Upper lobe of left lung (tissue), 4 donors: ENCODE measurements at regions not wholly inside any gene's neighbourhood (a gene's known extent, or its start where the extent isn't known, plus 50 kb on each side); places are given as distances from the start of the nearest gene placed in this dataset.

ENCODE experiments used
- POLR2A ChIP-seq, 4 donors: fragments of 450-650 bp; IDR thresholded peaks; one replicate each; pipeline ENCODE4 v1.5.1; 2016 to 2017; ENCODE audit warnings: antibody characterized with exemption in 4 of 4, mild to moderate bottlenecking in 2 of 4
- TF ChIP-seq, protein P1 (sequence below), 6 experiments: fragments of 450-650 bp in 4 of 6; fragments of 200-600 bp in 2 of 6; sonication (generic) in 2 of 6; IDR thresholded peaks; one replicate each; pipeline ENCODE4 v1.5.1; 2016 to 2019; ENCODE audit warnings: antibody characterized with exemption in 6 of 6

GRCh38 chr13:88526853-88527215 is 855.7 kb downstream of the SLITRK5 start:
- TF ChIP-seq, protein P1, sequence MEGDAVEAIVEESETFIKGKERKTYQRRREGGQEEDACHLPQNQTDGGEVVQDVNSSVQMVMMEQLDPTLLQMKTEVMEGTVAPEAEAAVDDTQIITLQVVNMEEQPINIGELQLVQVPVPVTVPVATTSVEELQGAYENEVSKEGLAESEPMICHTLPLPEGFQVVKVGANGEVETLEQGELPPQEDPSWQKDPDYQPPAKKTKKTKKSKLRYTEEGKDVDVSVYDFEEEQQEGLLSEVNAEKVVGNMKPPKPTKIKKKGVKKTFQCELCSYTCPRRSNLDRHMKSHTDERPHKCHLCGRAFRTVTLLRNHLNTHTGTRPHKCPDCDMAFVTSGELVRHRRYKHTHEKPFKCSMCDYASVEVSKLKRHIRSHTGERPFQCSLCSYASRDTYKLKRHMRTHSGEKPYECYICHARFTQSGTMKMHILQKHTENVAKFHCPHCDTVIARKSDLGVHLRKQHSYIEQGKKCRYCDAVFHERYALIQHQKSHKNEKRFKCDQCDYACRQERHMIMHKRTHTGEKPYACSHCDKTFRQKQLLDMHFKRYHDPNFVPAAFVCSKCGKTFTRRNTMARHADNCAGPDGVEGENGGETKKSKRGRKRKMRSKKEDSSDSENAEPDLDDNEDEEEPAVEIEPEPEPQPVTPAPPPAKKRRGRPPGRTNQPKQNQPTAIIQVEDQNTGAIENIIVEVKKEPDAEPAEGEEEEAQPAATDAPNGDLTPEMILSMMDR (IDR thresholded peaks at IDR 0.05), result no peak
- no peak for TF ChIP-seq POLR2A (IDR thresholded peaks at IDR 0.05)
